HG02763 (cell line): ENCODE measurements at regions not wholly inside any gene's neighbourhood (a gene's known extent, or its start where the extent isn't known, plus 50 kb on each side); places are given as distances from the start of the nearest gene placed in this dataset.
A peak's percentile ranks its signal among the peaks of the same experiment; 100 is the strongest.
"Not testable (repeated sequence)": the region's sequence is repeated elsewhere in the genome, so short reads cannot be mapped to it uniquely, and the experiment has no call there.

Source experiments
- ATAC-seq: cut with Tn5 transposase; IDR thresholded peaks from one replicate; pipeline ENCODE4 v1.9.1; 2021; ENCODE audit warnings: mild to moderate bottlenecking, moderate library complexity; ENCODE audit not compliant: unreplicated experiment

DNA sequence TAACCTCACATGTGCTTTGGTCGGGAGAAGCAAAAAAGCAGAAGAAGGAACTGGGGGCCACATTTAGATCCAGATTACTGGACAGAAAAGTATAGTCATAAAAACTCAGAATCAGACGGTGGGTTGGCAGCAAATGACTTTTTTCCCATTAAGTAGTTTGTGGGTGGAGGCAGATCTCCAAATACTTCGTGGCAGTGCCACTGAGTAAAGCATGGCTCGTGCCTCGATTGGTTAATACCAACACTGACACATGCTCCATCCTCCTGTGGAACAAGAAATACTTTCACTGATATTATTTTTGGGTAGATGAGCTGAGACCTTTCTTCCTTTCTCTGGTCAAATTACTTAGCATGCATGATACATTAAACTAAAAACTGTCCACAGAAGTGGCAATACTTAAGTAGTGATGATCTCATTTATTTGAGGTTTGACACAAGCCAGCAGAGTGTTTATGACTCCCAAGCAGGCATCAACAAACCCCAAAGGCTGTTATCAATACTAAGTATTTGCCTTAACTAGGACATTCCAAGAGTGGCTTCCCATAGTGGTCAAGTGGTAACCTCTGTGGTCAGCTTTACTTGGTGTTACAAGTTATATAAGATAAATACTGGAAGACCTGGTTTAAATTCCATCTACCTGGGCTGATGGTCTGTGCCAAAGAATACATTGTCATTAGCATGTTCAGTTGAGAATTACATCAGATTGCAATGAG lies 500.0 kb upstream of the RUNX1 start:
- ATAC-seq = no peak

DNA sequence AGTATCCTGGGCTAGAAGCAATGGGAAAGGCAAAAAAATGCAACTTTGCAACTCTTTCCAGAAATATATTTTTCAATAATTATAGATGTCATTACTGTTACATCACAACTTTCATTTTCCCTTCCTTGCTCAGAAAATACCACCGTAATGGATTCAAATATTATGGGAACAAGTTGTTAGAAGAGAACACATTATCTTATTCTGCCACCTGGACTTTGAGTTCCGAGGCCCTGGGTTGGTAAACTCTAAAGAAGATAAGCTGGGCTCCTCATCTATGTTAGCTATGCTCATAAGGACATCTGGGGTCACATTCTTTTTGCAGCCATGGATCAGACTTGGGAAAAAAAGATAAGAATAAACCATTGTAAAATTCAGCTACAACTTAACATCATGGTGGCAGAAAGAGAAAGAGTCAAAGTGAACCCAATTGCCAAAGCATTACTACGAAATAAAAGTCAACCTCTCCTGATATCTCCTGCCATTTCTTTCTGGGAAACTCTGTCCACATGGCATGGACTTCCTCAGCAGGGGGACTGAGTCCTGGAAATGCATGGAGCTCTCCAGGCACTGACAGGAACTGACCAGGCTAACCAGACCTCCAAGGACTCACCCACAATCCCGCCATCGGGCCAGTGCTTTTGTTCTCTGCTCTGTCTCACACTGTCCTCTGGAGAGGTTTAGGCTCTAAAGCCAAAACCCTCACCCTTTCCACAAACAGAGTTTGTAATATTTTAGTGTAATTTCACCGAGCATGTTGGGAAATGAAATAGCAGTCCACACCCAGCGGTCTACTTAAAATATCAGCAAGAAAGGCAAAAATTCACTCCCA lies 499.1 kb upstream of the RUNX1 start:
- ATAC-seq = no peak

DNA sequence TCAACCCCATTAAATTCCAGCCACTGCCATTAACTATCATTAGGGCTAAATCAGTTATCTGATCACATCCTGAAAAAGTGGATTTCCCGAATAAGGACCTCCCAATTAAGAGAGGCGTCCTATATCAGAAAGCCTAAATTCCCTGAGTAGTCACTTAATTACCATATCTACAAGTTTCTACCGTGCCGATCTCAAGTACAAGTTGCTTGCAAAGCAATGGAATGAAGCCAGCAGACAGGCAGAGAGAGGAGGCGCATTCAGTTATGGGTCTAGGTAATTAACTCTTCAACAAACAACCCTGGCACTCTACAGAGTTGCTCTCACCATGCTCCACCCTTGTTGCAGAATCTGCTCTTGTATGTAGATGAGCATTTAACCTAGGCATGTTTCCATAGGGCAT lies 494.6 kb upstream of the RUNX1 start:
- no peak for ATAC-seq

DNA sequence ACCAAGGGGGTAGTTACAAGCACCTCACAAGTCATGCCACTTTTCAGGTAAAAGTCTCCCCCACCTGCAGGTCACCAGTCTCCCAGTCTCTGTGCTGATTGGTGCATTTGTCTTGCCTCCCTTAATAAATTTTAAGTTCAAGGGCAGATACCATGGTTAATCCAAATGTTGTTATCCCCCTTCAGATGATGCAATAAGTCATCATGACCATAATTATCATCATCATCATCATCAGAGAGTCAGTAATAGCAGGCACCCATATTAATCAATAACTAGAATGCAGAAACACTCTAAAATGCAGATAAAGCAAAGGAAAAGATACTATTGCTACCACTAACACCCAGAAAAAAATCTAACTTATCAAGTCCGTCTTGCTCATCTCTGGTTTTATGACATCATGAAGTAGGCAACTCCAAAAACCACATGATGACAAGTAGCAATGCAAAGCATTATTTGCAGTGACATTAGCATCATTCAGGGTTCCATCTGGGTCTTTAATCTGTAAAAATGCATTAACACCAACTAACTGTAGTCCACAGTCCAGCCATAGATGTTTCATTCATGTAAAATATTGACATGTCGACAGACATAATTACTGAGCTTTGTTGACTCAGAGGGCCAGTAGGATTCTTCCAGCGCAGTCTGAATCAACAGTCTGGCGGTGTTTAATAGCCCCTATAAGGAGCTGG lies 492.0 kb upstream of the RUNX1 start:
- no peak for ATAC-seq

DNA sequence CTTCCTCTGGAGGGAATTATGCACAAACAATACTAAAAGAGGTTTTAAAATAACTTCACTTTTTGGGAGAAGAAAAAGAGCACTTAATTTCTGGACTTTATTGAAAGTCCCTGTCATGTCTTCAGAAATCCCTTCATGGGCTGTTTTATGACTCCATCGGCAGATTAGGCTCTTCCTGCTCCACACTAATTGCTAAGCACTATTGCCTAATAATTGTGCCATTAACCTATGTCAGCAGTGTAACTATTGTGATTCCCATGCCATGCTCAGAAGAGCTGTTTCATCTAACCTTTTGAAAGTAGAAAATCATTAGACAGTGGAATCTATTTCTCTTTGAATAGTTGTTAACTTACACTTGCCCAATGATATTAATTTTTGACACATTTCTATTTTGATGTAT lies 489.3 kb upstream of the RUNX1 start:
- ATAC-seq = no peak

DNA sequence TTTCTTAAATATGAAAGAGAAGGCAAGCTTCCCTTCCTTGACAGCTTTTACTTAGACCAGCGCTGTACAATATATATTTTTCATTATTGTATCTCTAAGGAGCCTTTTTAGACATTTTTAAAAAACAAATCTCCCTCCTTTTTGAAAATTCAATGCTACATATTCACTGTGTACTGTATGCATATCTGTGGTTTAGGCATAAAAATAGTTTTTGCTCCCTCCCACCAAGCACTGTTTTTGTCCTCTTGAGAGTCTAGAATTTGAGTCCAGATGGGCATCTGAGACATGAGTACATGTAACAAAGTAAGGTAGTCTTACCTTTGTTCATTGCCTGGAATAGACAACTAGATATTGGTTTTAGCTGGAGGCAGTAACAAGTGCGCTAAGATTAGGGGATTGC lies 488.5 kb upstream of the RUNX1 start:
- ATAC-seq = no peak

DNA sequence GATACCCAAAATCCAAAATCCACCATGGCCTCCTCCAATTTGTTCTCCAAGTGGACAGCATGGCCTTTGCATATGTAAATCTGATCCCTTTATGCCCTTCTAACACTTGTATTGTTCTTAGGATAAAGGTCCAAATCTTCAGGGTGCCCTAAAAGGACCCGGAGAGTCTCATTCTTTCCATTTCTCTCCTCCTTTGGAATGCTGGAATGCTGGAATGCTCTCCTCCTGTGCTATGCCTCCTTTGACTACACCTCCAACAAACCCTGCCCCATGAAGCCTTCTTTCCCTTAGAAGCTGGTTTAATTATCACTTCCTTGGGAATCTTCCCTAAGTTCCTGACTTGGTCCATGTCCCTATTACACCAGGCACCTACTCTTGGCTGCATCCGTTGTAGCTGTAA lies 484.8 kb upstream of the RUNX1 start:
- no peak for ATAC-seq

DNA sequence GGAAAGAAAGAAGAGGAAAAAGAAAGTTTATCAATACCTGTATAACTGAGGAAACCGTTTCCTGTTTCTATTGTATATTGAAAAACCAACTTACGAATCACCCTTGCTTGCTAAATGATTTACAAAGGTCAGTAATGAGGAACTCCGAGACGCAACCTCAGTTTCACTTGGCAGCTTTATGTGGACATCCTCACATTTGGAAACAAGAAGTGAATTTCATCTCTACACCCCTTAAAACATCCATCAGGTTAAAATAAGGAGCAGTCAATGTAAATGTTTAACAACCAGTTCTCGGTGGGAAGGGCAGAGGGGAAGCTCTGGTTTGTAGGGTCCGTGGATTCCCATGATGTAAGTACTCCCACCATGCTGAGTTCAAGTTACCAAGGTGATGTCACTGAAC lies 481.7 kb upstream of the RUNX1 start:
- ATAC-seq = no peak

DNA sequence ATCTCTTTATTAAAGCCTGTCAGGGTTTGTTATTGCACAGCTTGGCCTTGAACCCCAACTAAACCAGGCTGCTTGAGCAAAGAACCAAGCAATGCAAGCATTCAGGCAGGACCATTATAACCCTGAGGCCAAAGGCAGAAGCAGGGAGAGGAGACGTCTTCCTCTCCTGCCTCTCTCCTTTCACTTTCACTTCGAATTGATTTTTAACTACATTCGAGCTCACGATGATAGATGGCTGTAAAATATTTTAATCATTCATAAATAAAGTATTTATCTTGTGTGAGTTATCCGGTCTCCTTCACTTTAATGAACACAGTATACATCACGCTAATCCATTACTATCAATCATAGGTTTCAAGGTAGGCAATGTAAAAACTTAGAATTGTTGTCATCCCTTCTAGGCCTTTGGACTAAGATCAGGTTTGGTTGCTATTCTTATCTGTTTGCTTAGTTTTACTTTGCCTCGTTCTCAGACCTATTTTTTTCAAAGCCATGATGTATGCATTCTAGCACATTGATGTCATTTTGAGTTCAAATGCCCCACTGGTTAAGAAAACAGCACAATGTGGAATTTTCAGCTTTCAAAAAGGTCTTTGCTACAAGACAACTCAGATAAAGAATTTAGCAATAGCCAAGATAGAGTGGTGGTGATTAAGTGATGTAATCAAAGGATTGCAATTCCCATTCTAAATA lies 480.2 kb upstream of the RUNX1 start:
- ATAC-seq = peak; percentile 48

DNA sequence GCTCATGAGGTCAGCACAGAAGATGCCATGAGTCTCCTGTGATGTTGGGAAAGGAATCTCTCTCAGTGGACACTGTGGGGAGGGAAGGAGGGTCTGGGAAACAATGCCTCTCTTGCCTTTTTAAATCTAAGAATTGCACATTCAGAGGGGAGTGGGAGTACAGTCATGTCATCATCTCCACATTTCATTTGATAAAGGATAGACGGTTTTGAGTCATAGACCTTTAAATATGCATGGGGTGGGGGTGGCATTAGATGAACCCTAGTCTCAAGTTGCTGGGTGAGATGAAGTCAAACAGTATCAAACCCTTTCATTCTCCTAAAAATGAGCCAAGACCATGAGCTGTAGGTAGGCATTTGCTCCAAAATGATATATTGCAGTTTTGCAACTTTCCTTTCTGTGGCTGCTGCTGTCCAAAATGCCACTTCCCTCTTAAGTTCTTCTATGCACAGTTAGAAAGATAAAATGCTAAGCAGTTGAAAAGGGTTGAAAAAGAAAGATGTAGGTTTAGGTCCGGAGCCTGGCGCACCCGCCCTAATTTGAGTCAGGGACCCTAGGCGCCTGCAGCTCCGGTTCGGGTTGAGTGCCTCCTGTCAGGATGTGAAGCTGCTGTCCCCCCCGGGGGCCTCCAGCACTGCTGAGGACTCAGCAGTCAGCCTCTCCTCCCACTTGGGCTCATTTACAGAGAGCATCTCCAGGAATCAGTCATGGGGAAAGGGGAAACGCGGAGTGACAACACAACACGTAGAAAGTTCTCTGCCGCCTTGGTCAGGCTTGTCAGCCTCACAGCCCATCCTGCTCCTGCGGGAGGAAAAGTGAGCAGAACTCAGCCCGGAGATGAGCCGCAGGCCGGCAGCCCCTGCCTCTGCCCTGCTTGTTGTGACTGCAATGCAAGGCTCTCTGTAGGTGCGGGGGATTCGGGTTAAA lies 479.3 kb upstream of the RUNX1 start:
- peak; percentile 40 for ATAC-seq

DNA sequence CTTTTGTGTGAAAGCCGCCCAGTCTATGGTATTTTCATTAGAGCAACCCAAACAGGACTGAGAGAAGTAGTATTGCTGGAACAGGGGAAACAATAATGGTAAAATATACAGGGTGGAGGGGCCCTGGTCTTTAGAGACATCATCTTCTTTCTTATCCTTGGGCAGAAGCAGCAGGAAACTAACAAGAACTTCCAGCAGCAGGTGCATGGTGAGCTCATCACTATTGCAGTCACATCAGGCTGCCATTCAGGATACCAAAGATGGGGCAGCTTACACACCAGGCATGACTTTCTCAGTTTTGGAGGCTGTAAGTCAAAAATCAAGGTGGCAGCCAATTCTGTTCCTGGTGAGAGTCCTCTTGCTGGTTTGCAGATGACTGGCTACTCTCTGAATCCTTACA lies 478.3 kb upstream of the RUNX1 start:
- ATAC-seq = no peak

DNA sequence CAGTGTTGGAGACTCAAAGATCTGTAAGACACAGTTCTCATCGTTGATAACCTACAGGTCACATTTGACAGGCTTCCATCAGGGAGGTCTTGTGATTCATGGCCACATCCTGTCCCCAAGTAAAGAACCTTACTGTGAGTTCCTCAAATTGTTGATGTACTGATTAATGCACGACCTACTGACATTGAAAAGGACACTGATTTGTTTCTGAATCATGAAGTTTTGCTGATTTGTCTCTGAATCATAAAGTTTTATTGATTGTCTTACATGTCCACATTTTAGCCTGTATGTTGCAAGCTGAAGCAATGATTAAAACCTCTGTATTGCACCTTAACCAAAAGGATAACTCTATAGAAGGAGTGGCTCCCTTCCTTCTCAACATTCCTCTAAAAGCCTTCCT lies 476.3 kb upstream of the RUNX1 start:
- no peak for ATAC-seq

DNA sequence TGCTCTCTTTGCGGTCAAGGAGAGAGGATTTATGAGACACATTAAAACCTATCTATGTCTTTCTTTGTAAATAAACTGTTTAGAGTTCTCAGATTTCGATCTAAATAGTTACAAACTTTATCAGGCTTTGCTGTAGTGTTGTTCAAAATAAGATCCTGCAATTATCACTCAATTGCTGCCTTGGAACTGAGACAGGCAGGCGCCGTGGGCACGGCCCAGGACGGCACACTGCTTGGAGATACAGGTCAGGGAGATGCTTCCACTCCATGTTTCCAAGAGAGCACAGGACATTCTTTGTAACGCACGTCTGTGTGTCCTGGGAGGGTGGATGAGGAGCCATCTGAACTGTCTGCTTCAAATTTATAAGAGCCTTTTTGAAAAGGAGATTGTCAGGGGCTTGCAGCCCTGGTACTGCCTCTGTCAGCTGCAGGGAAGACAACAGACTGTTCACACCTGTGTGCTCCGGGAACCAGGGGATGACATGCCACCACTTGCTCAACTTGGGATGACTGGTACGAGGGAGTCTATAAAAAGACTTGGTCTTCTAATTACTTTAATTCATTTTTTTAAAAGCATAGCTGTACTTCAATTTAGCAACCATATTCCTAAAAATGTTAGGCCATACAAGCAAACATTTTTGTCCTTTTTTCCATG lies 472.9 kb upstream of the RUNX1 start:
- no peak for ATAC-seq

DNA sequence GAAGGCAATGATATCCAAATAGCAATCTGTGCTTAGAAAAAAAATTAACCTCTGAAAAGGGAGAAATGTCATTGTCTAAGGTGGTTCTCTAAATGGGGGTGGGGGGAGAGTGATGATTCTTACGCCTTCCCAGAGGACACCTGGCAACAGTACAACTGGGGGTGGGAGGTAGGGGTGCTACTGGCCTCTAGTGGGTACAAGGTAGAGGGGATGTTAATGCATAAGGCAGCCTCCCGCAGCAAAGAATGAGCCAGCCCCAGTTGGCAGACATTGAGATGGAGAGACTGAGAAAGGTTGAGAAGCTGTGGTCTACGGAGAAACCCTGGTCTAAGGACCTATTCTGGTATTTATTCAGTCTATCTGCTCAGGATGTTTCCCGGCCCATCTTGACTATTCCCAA lies 472.2 kb upstream of the RUNX1 start:
- no peak for ATAC-seq

DNA sequence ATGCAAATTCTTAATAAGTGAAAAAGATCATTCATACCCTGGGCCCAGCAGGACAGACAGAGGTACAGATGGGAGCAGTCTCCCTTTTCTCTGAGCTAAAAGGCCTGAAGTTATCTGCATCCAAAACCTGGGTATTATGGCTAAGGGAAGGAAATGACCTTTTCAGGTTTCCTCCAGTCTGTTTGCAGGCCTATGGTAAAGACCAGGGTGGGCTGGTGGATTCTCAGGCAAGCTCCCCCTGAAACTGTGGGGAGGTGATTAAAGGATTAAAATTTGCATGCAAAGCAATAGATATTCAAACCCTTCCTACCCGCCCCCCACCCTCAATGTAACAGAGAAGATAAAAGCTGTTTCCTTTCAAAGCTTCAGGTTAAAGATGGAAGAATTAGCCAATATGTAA lies 471.8 kb upstream of the RUNX1 start:
- no peak for ATAC-seq

DNA sequence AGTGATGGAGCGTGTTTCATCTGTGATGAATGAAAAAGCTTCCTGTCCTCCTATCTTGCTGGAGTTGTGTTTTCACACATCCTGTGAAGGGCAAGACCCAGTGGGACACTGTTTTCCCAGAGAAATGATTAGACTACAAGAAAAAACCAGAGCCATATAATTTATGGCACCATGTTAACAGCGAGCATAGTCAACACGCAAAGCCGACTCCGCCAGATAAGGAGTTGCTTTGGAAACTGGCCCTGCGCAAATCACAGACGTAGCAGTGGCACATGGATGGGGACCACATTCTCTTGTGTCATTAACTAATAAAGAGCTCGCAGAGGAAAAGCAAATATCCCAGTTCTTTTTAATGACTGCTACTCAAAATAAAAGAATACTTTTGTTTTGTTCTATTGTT lies 471.2 kb upstream of the RUNX1 start:
- ATAC-seq = no peak

DNA sequence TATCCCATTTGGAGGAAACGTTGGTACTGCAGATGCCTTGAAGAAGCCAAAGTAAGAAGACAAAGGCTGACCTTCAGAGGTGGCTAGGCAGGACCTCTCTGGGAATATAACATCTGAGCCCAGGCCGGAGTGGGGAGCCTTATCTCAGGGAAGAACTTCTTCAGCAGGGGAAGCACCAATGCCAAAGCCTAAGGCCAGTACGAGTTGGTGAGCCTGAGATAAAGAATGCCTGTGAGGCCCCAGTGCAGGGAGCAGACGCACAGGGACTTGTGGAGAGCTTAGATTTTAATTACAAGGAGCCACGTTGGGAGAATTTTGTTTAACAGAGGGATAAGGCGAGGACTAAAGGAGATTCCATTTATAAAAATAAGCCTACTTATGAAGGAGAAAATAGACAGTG lies 468.8 kb upstream of the RUNX1 start:
- ATAC-seq = no peak

DNA sequence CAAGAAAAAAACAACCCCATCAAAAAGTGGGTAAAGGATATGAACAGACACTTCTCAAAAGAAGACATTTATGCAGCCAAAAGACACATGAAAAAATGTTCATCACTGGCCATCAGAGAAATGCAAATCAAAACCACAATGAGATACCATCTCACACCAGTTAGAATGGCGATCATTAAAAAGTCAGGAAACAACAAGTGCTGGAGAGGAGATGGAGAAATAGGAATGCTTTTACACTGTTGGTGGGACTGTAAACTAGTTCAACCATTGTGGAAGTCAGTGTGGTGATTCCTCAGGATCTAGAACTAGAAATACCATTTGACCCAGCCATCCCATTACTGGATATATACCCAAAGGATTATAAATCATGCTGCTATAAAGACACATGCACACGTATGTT lies 467.2 kb upstream of the RUNX1 start:
- ATAC-seq = not testable (repeated sequence)

DNA sequence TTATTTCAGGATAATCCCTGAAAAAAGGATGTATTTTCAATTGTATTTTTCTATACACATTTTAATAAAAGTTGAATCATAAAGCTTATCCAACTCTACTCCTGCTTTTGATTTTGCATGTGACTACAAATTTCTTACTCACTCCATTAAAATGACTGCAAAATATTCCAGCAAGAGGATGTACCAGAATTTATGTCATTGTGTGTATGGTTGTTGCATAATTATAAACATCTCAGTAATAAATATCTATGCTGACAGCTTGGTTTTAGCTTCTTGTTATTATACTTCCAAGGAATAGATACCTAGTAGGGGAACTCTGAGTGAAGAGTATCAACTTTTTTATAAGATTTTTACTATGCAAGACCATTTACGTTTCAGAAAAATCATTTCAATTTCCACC lies 463.2 kb upstream of the RUNX1 start:
- no peak for ATAC-seq

DNA sequence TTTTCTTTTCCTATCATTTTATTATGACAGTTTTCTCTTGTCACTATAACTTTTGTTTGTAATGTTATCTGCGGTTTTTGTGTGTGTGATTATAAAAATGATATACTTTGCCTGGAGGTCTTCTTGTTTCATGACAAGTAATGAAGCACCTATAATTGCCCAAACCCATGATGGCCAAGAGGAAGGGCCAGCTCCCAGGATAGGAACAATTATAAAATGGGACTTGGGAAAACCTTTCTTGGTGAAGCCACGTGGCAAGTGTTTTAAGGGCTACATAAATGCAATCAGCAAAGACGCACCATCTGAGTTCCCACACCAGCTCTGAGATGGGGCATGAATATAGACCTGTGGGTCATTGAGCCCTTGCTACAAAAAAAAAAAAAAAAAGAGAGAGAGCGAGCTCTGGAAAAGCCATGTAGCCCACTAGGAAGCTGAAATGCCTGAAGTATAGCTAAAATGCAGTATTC lies 462.6 kb upstream of the RUNX1 start:
- ATAC-seq = no peak
